ENCODE measurements at regions not wholly inside any gene's neighbourhood (a gene's known extent, or its start where the extent isn't known, plus 50 kb on each side); places are given as distances from the start of the nearest gene placed in this dataset.

DNA sequence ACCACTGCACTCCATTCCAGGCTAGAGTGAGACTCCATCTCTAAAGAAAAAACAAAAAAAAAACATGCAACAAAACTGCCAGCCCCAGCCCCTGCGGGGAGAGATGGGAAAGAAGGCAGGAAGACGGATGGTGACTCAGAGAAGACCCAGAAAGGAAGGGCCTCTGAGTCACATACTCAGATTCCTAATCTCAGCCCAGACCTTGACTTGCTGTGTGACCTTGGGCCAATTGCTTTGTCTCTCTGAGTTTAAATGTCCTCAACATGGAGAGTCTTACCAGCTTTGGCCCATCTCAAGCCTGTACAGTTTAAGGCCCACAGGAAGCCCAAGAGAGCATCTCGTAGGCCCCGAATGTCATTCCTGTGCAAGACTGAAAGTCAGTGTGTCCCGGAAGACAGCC is 86.5 kb upstream of the LHX1 start:
- TF ChIP-seq GLIS3 (CRISPR knock-in tag; IDR thresholded peaks at IDR 0.05) (no peak), ZFP3 (CRISPR knock-in tag; IDR thresholded peaks at IDR 0.05) (no peak)
